OCI-M1 (cell line): ENCODE measurements at regions not wholly inside any gene's neighbourhood (a gene's known extent, or its start where the extent isn't known, plus 50 kb on each side); places are given as distances from the start of the nearest gene placed in this dataset.

Experiments used
- DNase-seq: peaks from one replicate; lab custom pipeline; 2025; lab: John Stamatoyannopoulos, UW

GRCh38 chr12:77625441-77625840 lies 205.3 kb upstream of the NAV3 start:
- DNase-seq: no peak

- no peak for DNase-seq
These were observed 211.3 kb upstream of the NAV3 start for GRCh38 chr12:77619425-77619824.

- no peak for DNase-seq
These were observed 212.9 kb upstream of the NAV3 start for GRCh38 chr12:77617818-77618217.

- DNase-seq: peak; percentile 51
These were observed 215.4 kb upstream of the NAV3 start for GRCh38 chr12:77615332-77615731.

GRCh38 chr12:77613411-77613810 lies 217.3 kb upstream of the NAV3 start:
- no peak for DNase-seq

GRCh38 chr12:77610446-77610845 lies 220.2 kb upstream of the NAV3 start:
- no peak for DNase-seq

GRCh38 chr12:77609016-77609415 lies 221.7 kb upstream of the NAV3 start:
- no peak for DNase-seq

- no peak for DNase-seq
These were observed 222.3 kb upstream of the NAV3 start for GRCh38 chr12:77608271-77608824.

GRCh38 chr12:77606348-77606747 lies 224.3 kb upstream of the NAV3 start:
- DNase-seq: no peak

GRCh38 chr12:77603946-77604345 lies 226.7 kb upstream of the NAV3 start:
- DNase-seq: no peak

- DNase-seq: no peak
These were observed 229.6 kb upstream of the NAV3 start for GRCh38 chr12:77601069-77601468.

GRCh38 chr12:77600468-77600843 lies 230.2 kb upstream of the NAV3 start:
- DNase-seq: no peak

- no peak for DNase-seq
These were observed 230.8 kb upstream of the NAV3 start for GRCh38 chr12:77599782-77600467.

- DNase-seq: no peak
These were observed 236.3 kb upstream of the NAV3 start for GRCh38 chr12:77594366-77594765.

GRCh38 chr12:77592836-77593235 lies 237.9 kb upstream of the NAV3 start:
- no peak for DNase-seq

GRCh38 chr12:77591959-77592743 lies 238.5 kb upstream of the NAV3 start:
- DNase-seq: no peak

GRCh38 chr12:77590306-77590705 lies 240.4 kb upstream of the NAV3 start:
- DNase-seq: no peak

- DNase-seq: no peak
These were observed 245.8 kb upstream of the NAV3 start for GRCh38 chr12:77584860-77585259.

- no peak for DNase-seq
These were observed 252.1 kb upstream of the NAV3 start for GRCh38 chr12:77578466-77579220.

GRCh38 chr12:77577791-77578190 lies 252.9 kb upstream of the NAV3 start:
- DNase-seq: no peak

GRCh38 chr12:77575376-77575919 lies 255.2 kb upstream of the NAV3 start:
- DNase-seq: no peak

GRCh38 chr12:77572371-77572770 lies 258.3 kb upstream of the NAV3 start:
- DNase-seq: no peak
